Ovary (tissue), 7 donors: ENCODE measurements at regions not wholly inside any gene's neighbourhood (a gene's known extent, or its start where the extent isn't known, plus 50 kb on each side); places are given as distances from the start of the nearest gene placed in this dataset.

Experiments
- DNase-seq, 5 donors: peaks; one replicate each; pipeline ENCODE4 v3.0.0-alpha.2; 2019 to 2020
- H3K27ac ChIP-seq, 2 donors: fragments of 200-600 bp; one replicate each; pipeline versions ENCODE4 v1.5.1 to v1.8.0; 2019 to 2022
- H3K27me3 ChIP-seq: fragments of 200-600 bp; one replicate; pipeline ENCODE4 v1.8.0; 2022
- H3K36me3 ChIP-seq: fragments of 200-600 bp; sonication (generic); one replicate; pipeline ENCODE4 v1.5.1; 2019
- H3K4me1 ChIP-seq: one replicate; pipeline ENCODE4 v1.8.1; 2013; ENCODE audit warnings: mild to moderate bottlenecking, moderate library complexity; ENCODE audit not compliant: insufficient read depth
- H3K4me3 ChIP-seq: fragments of 200-600 bp; sonication (generic); one replicate; pipeline ENCODE4 v1.5.1; 2017
- H3K9me3 ChIP-seq, 2 donors: fragments of 200-600 bp in 1 of 2; sonication (generic) in 1 of 2; one replicate each; pipeline versions ENCODE4 v1.5.1 to v1.8.1; 2013 to 2019; ENCODE audit warnings: mild to moderate bottlenecking in 1 of 2, moderate library complexity in 1 of 2
- CTCF ChIP-seq, 3 donors: fragments of 450-650 bp in 2 of 3; fragments of 200-600 bp in 1 of 3; IDR thresholded peaks; one replicate each; pipeline versions ENCODE4 v1.5.1 to v1.8.0; 2016 to 2022; ENCODE audit warnings: antibody characterized with exemption in 3 of 3, mild to moderate bottlenecking in 1 of 3
- EP300 ChIP-seq: sonication (generic); formaldehyde crosslinking; IDR thresholded peaks from one replicate; pipeline ENCODE4 v1.6.1; 2017; ENCODE audit warnings: antibody characterized with exemption
- POLR2A ChIP-seq: fragments of 450-650 bp; IDR thresholded peaks from one replicate; pipeline ENCODE4 v1.6.1; 2017; ENCODE audit warnings: antibody characterized with exemption, mild to moderate bottlenecking, moderate library complexity
- WGBS, 3 donors: extraction: QIAGEN DNeasy Blood & Tissue Kit in 1 of 3; methylation state at CpG; one replicate each; pipeline versions ENCODE4 v1.1.5 to v1.1.7; 2013 to 2017; 5-methylcytosine and 5-hydroxymethylcytosine counted together
- intact Hi-C, 4 donors: fragments of 100-400 bp; cut with DNase I; formaldehyde crosslinking; loops; one replicate each; pipeline versions ENCODE4 v1.11.0 to v1.15.1; 2022 to 2023
- donor health status: DM: no; HTN: no; CAD: no; lungs with moderate emphysema.
- donor health status: DM: no; HTN: no; CAD: no.
- donor health status: Bipolar disorder and iron deficiency.
- donor health status: DM: no; HTN: no; CAD: no.
- donor health status: DM: yes; HTN: yes; CAD: no.

GRCh38 chr2:212928681-212929080 lies 222.7 kb downstream of the IKZF2 start:
- H3K36me3 ChIP-seq: no peaks in the 10 kb centered on the region
- H3K9me3 ChIP-seq: no peaks in the 10 kb centered on the region
- WGBS, 3 donors: 69 to 85% (median 76%) methylated on average over 4 of the region's 4 CpGs
- H3K27ac ChIP-seq: no peak overlapping the region
- no peaks in the 10 kb centered on the region for H3K27me3 ChIP-seq
- TF ChIP-seq EP300 (no peak), POLR2A (no peak), CTCF (IDR thresholded peaks at IDR 0.05) (no peak)
- no peaks in the 10 kb centered on the region for H3K4me1 ChIP-seq
- no peak overlapping the region for H3K4me3 ChIP-seq
- DNase-seq: no peak
- intact Hi-C loops: no loop called here

- 61 to 63% (median 62%) methylated on average over 4 of the region's 4 CpGs for WGBS, 3 donors
- H3K27me3 ChIP-seq: no peaks in the 10 kb centered on the region
- DNase-seq: no peak
- intact Hi-C loops: no loop called here
- TF ChIP-seq CTCF (IDR thresholded peaks at IDR 0.05) (no peak), EP300 (no peak)
- H3K4me3 ChIP-seq: no peak overlapping the region
- H3K27ac ChIP-seq: no peak overlapping the region
- H3K36me3 ChIP-seq: no peaks in the 10 kb centered on the region
- H3K9me3 ChIP-seq: no peaks in the 10 kb centered on the region
- H3K4me1 ChIP-seq: no peaks in the 10 kb centered on the region
Measured at GRCh38 chr2:212926940-212927339, 224.5 kb downstream of the IKZF2 start.

- intact Hi-C loops: no loop called here
- Histone ChIP-seq H3K27me3 (no peaks in the 10 kb centered on the region), H3K9me3 (no peaks in the 10 kb centered on the region), H3K27ac (no peak overlapping the region), H3K4me1 (no peaks in the 10 kb centered on the region), H3K4me3 (no peak overlapping the region), H3K36me3 (no peaks in the 10 kb centered on the region)
- TF ChIP-seq CTCF (IDR thresholded peaks at IDR 0.05) (no peak), EP300 (no peak), POLR2A (no peak)
- 96 to 98% (median 97%) methylated on average over 1 of the region's 1 CpG for WGBS, 3 donors
- no peak for DNase-seq
Measured at GRCh38 chr2:212923393-212923792, 228.0 kb downstream of the IKZF2 start.

GRCh38 chr2:212922701-212923100 lies 228.7 kb downstream of the IKZF2 start:
- TF ChIP-seq CTCF (IDR thresholded peaks at IDR 0.05): no peak
- no peak for TF ChIP-seq EP300
- TF ChIP-seq POLR2A: no peak
- Histone ChIP-seq H3K27ac (no peak overlapping the region), H3K36me3 (no peaks in the 10 kb centered on the region), H3K27me3 (no peaks in the 10 kb centered on the region), H3K4me3 (no peak overlapping the region), H3K4me1 (no peaks in the 10 kb centered on the region), H3K9me3 (no peaks in the 10 kb centered on the region)
- intact Hi-C loops: no loop called here
- DNase-seq: no peak
- 67 to 77% (median 70%) methylated on average over 2 of the region's 2 CpGs for WGBS, 3 donors

GRCh38 chr2:212921711-212922110 lies 229.7 kb downstream of the IKZF2 start:
- H3K4me3 ChIP-seq: no peak overlapping the region
- intact Hi-C loops: no loop called here
- no peak for DNase-seq
- no peaks in the 10 kb centered on the region for H3K9me3 ChIP-seq
- TF ChIP-seq EP300 (no peak), CTCF (IDR thresholded peaks at IDR 0.05) (no peak), POLR2A (no peak)
- H3K27me3 ChIP-seq: no peaks in the 10 kb centered on the region
- no peaks in the 10 kb centered on the region for H3K4me1 ChIP-seq
- no peaks in the 10 kb centered on the region for H3K36me3 ChIP-seq
- H3K27ac ChIP-seq: no peak overlapping the region
